Fibroblast of lung (primary cell): ENCODE measurements at regions not wholly inside any gene's neighbourhood (a gene's known extent, or its start where the extent isn't known, plus 50 kb on each side); places are given as distances from the start of the nearest gene placed in this dataset.

ENCODE experiments used
- DNase-seq, 2 donors: peaks; one replicate each; pipeline versions ENCODE4 v3.0.0 to v3.0.0-alpha.2; 2010; ENCODE audit warnings: low read depth in 2 of 2
- H2AFZ ChIP-seq: 2 replicates; pipeline ENCODE4 v1.5.1; 2012; ENCODE audit warnings: low read length, control low read depth, inconsistent platforms
- H3K27ac ChIP-seq: 2 replicates; pipeline ENCODE4 v1.5.1; 2011; ENCODE audit warnings: low read length, control low read depth; ENCODE audit not compliant: insufficient read depth
- H3K27me3 ChIP-seq: 2 replicates; pipeline ENCODE4 v1.5.1; 2011; ENCODE audit warnings: mild to moderate bottlenecking, low read length; ENCODE audit not compliant: control insufficient read depth, insufficient read depth
- H3K36me3 ChIP-seq: 2 replicates; pipeline ENCODE4 v1.5.1; 2011; ENCODE audit warnings: low read length; ENCODE audit not compliant: control insufficient read depth, insufficient read depth
- H3K4me1 ChIP-seq: 2 replicates; pipeline ENCODE4 v1.5.1; 2011; ENCODE audit warnings: low read length; ENCODE audit not compliant: control insufficient read depth, insufficient read depth; ENCODE audit errors: extremely low read depth
- H3K4me2 ChIP-seq: 2 replicates; pipeline ENCODE4 v1.5.1; 2011; ENCODE audit warnings: low read length, control low read depth; ENCODE audit not compliant: insufficient read depth; ENCODE audit errors: extremely low read depth
- H3K4me3 ChIP-seq, 4 experiments: fragments of 200-600 bp in 1 of 4; sonication (generic) in 1 of 4; replicated peaks in 1 of 4; 2 replicates each; pipeline ENCODE4 v1.5.1; 2011 to 2016; ENCODE audit warnings: low read length in 4 of 4, low read depth in 3 of 4, mild to moderate bottlenecking in 3 of 4, control low read depth in 2 of 4, inconsistent platforms in 1 of 4, mixed read lengths in 1 of 4; ENCODE audit not compliant: insufficient read depth in 1 of 4; ENCODE audit errors: control extremely low read depth in 1 of 4
- H3K79me2 ChIP-seq: 2 replicates; pipeline ENCODE4 v1.5.1; 2012; ENCODE audit warnings: mild to moderate bottlenecking, low read length, inconsistent platforms; ENCODE audit not compliant: control insufficient read depth, insufficient read depth
- H3K9ac ChIP-seq: 2 replicates; pipeline ENCODE4 v1.5.1; 2011; ENCODE audit warnings: mild to moderate bottlenecking, low read length, control low read depth; ENCODE audit not compliant: insufficient read depth
- H3K9me3 ChIP-seq: 2 replicates; pipeline ENCODE4 v1.5.1; 2012; ENCODE audit warnings: low read depth, low read length; ENCODE audit not compliant: control insufficient read depth, insufficient read depth
- H4K20me1 ChIP-seq: 2 replicates; pipeline ENCODE4 v1.5.1; 2011; ENCODE audit warnings: low read length; ENCODE audit not compliant: control insufficient read depth, insufficient read depth; ENCODE audit errors: extremely low read depth
- CTCF ChIP-seq, 2 donors: IDR thresholded peaks in 1 of 2; conservative IDR thresholded peaks in 1 of 2; 1 replicate in 1 of 2; 2 replicates in 1 of 2; pipeline ENCODE4 v1.5.1; 2011 to 2012; ENCODE audit warnings: low read length in 2 of 2, control low read depth in 1 of 2, inconsistent platforms in 1 of 2, low read depth in 1 of 2, mild to moderate bottlenecking in 1 of 2
- EZH2 ChIP-seq: IDR thresholded peaks from 2 replicates; pipeline ENCODE4 v1.5.1; 2012; ENCODE audit warnings: low read length, control low read depth, mild to moderate bottlenecking; ENCODE audit errors: missing control alignments

GRCh38 chr18:70459251-70459650, 170.4 kb downstream of the SOCS6 start:
- Histone ChIP-seq H2AFZ (no peak overlapping the region), H3K9me3 (no peaks in the 10 kb centered on the region), H3K36me3 (no peaks in the 10 kb centered on the region), H3K79me2 (no peaks in the 10 kb centered on the region), H3K4me1 (no peaks in the 10 kb centered on the region), H4K20me1 (no peaks in the 10 kb centered on the region), H3K4me3 (no peak overlapping the region), H3K9ac (no peak overlapping the region), H3K27me3 (no peaks in the 10 kb centered on the region), H3K4me2 (no peak overlapping the region), H3K27ac (no peak overlapping the region)
- DNase-seq: no peak
- TF ChIP-seq CTCF (conservative IDR thresholded peaks at IDR 0.05 in 1 of 2, IDR thresholded peaks at IDR 0.05 in 1 of 2; ENCODE audit: low read depth in 1 of 2, low read length in 2 of 2): no peak
- no peak for TF ChIP-seq EZH2

- H3K36me3 ChIP-seq: no peaks in the 10 kb centered on the region
- no peak for TF ChIP-seq EZH2
- TF ChIP-seq CTCF (conservative IDR thresholded peaks at IDR 0.05 in 1 of 2, IDR thresholded peaks at IDR 0.05 in 1 of 2; ENCODE audit: low read depth in 1 of 2, low read length in 2 of 2): no peak
- H4K20me1 ChIP-seq: no peaks in the 10 kb centered on the region
- H3K27ac ChIP-seq: no peak overlapping the region
- no peak overlapping the region for H3K4me3 ChIP-seq
- H3K4me2 ChIP-seq: no peak overlapping the region
- no peaks in the 10 kb centered on the region for H3K27me3 ChIP-seq
- H3K9ac ChIP-seq: no peak overlapping the region
- no peak overlapping the region for H2AFZ ChIP-seq
- DNase-seq: no peak
- H3K4me1 ChIP-seq: no peaks in the 10 kb centered on the region
- no peaks in the 10 kb centered on the region for H3K79me2 ChIP-seq
- no peaks in the 10 kb centered on the region for H3K9me3 ChIP-seq
Measured at GRCh38 chr18:70457788-70458187, 168.9 kb downstream of the SOCS6 start.

- H3K9ac ChIP-seq: no peak overlapping the region
- no peak overlapping the region for H3K4me3 ChIP-seq
- TF ChIP-seq CTCF (conservative IDR thresholded peaks at IDR 0.05 in 1 of 2, IDR thresholded peaks at IDR 0.05 in 1 of 2; ENCODE audit: low read depth in 1 of 2, low read length in 2 of 2) (no peak), EZH2 (no peak)
- H3K79me2 ChIP-seq: no peaks in the 10 kb centered on the region
- H3K36me3 ChIP-seq: no peaks in the 10 kb centered on the region
- H3K4me2 ChIP-seq: no peak overlapping the region
- no peaks in the 10 kb centered on the region for H3K9me3 ChIP-seq
- no peak for DNase-seq
- no peak overlapping the region for H2AFZ ChIP-seq
- H3K27me3 ChIP-seq: no peaks in the 10 kb centered on the region
- H4K20me1 ChIP-seq: no peaks in the 10 kb centered on the region
- H3K27ac ChIP-seq: no peak overlapping the region
- H3K4me1 ChIP-seq: no peaks in the 10 kb centered on the region
Measured at GRCh38 chr18:70457223-70457622, 168.4 kb downstream of the SOCS6 start.
